Caco-2 (cell line): ENCODE measurements at regions not wholly inside any gene's neighbourhood (a gene's known extent, or its start where the extent isn't known, plus 50 kb on each side); places are given as distances from the start of the nearest gene placed in this dataset.

Experiments
- BruUV-seq: library from RNA; stranded (reverse); fragments of 400-500 nt; replicated peaks from 2 replicates; lab custom pipeline; 2021; lab: Mats Ljungman, UMichigan
- CTCF ChIA-PET: fragments of 300-600 bp; sonication (Branson Sonifier 250); formaldehyde crosslinking; loops from one replicate; lab custom pipeline; 2022; ENCODE audit warnings: antibody characterized with exemption; lab: Charles Lee
- POLR2A ChIA-PET: fragments of 300-600 bp; sonication (Branson Sonifier 250); formaldehyde crosslinking; loops from one replicate; lab custom pipeline; 2022; ENCODE audit warnings: antibody characterized with exemption; lab: Charles Lee
- DNase-seq, 2 experiments: peaks; one replicate each; pipeline versions ENCODE4 v3.0.0 to v3.0.0-alpha.2; 2020 to 2022
- H3K27me3 ChIP-seq: replicated peaks from 2 replicates; pipeline ENCODE4 v1.6.0; 2011; ENCODE audit warnings: low read length; ENCODE audit not compliant: control insufficient read depth, insufficient read depth
- H3K36me3 ChIP-seq: 2 replicates; pipeline ENCODE4 v1.5.1; 2011; ENCODE audit warnings: low read length; ENCODE audit not compliant: control insufficient read depth, insufficient read depth
- H3K4me1 ChIP-seq: fragments of 250-450 bp; sonication (Bioruptor Pico); 2 replicates; pipeline ENCODE4 v1.5.1; 2020; ENCODE audit warnings: mild to moderate bottlenecking
- H3K4me3 ChIP-seq: 2 replicates; pipeline ENCODE4 v1.5.1; 2011; ENCODE audit warnings: low read depth, mild to moderate bottlenecking, control low read depth, low read length
- H3K9me3 ChIP-seq: fragments of 250-450 bp; sonication (Bioruptor Pico); 2 replicates; pipeline ENCODE4 v1.5.1; 2020; ENCODE audit warnings: mild to moderate bottlenecking, moderate library complexity
- H3K27ac Mint-ChIP-seq: one replicate; pipeline ENCODE4 v1.8.0; 2022; ENCODE audit warnings: mixed read lengths; ENCODE audit not compliant: unreplicated experiment
- H3K27me3 Mint-ChIP-seq: one replicate; pipeline ENCODE4 v1.8.0; 2022; ENCODE audit warnings: mixed read lengths; ENCODE audit not compliant: insufficient read depth, unreplicated experiment
- H3K36me3 Mint-ChIP-seq: one replicate; pipeline ENCODE4 v1.8.0; 2022; ENCODE audit warnings: mild to moderate bottlenecking, mixed read lengths; ENCODE audit not compliant: insufficient read depth, unreplicated experiment
- H3K4me1 Mint-ChIP-seq: one replicate; pipeline ENCODE4 v1.8.0; 2022; ENCODE audit warnings: low read depth, mixed read lengths; ENCODE audit not compliant: unreplicated experiment
- H3K4me3 Mint-ChIP-seq: one replicate; pipeline ENCODE4 v1.8.0; 2022; ENCODE audit warnings: mild to moderate bottlenecking, moderate library complexity, mixed read lengths; ENCODE audit not compliant: unreplicated experiment
- H3K9me3 Mint-ChIP-seq: one replicate; pipeline ENCODE4 v1.8.0; 2022; ENCODE audit warnings: mixed read lengths; ENCODE audit not compliant: unreplicated experiment
- CTCF ChIP-seq, 2 experiments: fragments of 200-600 bp in 1 of 2; IDR thresholded peaks; 1 replicate in 1 of 2; 2 replicates in 1 of 2; pipeline versions ENCODE4 v1.5.1 to v1.8.0; 2011 to 2022; ENCODE audit warnings: antibody characterized with exemption in 1 of 2, control low read depth in 1 of 2, inconsistent platforms in 1 of 2, low read depth in 1 of 2, low read length in 1 of 2, mild to moderate bottlenecking in 1 of 2, moderate library complexity in 1 of 2; ENCODE audit not compliant: insufficient read depth in 1 of 2, severe bottlenecking in 1 of 2, unreplicated experiment in 1 of 2
- intact Hi-C: fragments of 100-400 bp; cut with micrococcal nuclease; formaldehyde crosslinking; loops from one replicate; pipeline ENCODE4 v1.10.0; 2022; ENCODE audit not compliant: unreplicated experiment

- POLR2A ChIA-PET = no interaction called here
- no TSS peak for BruUV-seq
- intact Hi-C loops = no loop called here
Measured at GRCh38 chr2:149990965-149991364, 403.4 kb upstream of the MMADHC start.

GRCh38 chr2:149989447-149990063 lies 402.0 kb upstream of the MMADHC start:
- H3K27me3 Mint-ChIP-seq = no peaks in the 10 kb centered on the region
- peaks cover 13% of the 10 kb centered on the region for H3K36me3 Mint-ChIP-seq
- POLR2A ChIA-PET = interaction anchor here (0.6 kb wide), 1 partner anchor 306 kb away, joined by 4 read pairs; no protein-coding TSS in a partner anchor
- H3K27ac Mint-ChIP-seq = peak overlapping the region; percentile 87
- peak in 1 of 2 experiments; percentile 50 for DNase-seq
- no peaks in the 10 kb centered on the region; the same call in 1 of the 2 replicates for H3K36me3 ChIP-seq
- H3K9me3 Mint-ChIP-seq = peaks cover 19% of the 10 kb centered on the region
- H3K4me3 ChIP-seq = no peak overlapping the region
- BruUV-seq = no TSS peak
- no peaks in the 10 kb centered on the region for H3K27me3 ChIP-seq
- peaks cover 51% of the 10 kb centered on the region for H3K4me1 Mint-ChIP-seq
- CTCF ChIA-PET = interaction anchor here (0.5 kb wide), 1 partner anchor 10 kb away, joined by 4 read pairs; no protein-coding TSS in a partner anchor
- no peak for TF ChIP-seq CTCF (IDR thresholded peaks at IDR 0.05; ENCODE audit: insufficient read depth in 1 of 2, low read depth in 1 of 2, low read length in 1 of 2, severe bottlenecking in 1 of 2, unreplicated experiment in 1 of 2)
- intact Hi-C loops = loop anchor here (2.0 to 10.0 kb wide), 3 partner anchors 109 to 495 kb away; partner anchors contain the start of gene RND3
- H3K4me1 ChIP-seq = peaks cover 47% of the 10 kb centered on the region
- H3K4me3 Mint-ChIP-seq = peak overlapping the region; percentile 42
- H3K9me3 ChIP-seq = no peaks in the 10 kb centered on the region; the same call in 1 of the 2 replicates

More at GRCh38 chr2:149990965-149991364, 403.4 kb upstream of the MMADHC start:
- no peaks in the 10 kb centered on the region; the same call in 1 of the 2 replicates for H3K36me3 ChIP-seq
- H3K9me3 ChIP-seq = no peaks in the 10 kb centered on the region; the same call in 1 of the 2 replicates
- no peak for DNase-seq
- H3K27me3 ChIP-seq = no peaks in the 10 kb centered on the region
- H3K4me1 ChIP-seq = peaks cover 58% of the 10 kb centered on the region
- H3K36me3 Mint-ChIP-seq = peaks cover 13% of the 10 kb centered on the region
- peaks cover 59% of the 10 kb centered on the region for H3K4me1 Mint-ChIP-seq
- H3K9me3 Mint-ChIP-seq = peaks cover 26% of the 10 kb centered on the region
- H3K27me3 Mint-ChIP-seq = no peaks in the 10 kb centered on the region
- H3K4me3 Mint-ChIP-seq = no peak overlapping the region
- no peak overlapping the region for H3K4me3 ChIP-seq
- no peak overlapping the region for H3K27ac Mint-ChIP-seq
- TF ChIP-seq CTCF (IDR thresholded peaks at IDR 0.05; ENCODE audit: insufficient read depth in 1 of 2, low read depth in 1 of 2, low read length in 1 of 2, severe bottlenecking in 1 of 2, unreplicated experiment in 1 of 2) = no peak
- CTCF ChIA-PET = no interaction called here

GRCh38 chr2:149988361-149988760 lies 400.8 kb upstream of the MMADHC start:
- H3K27me3 ChIP-seq = no peaks in the 10 kb centered on the region
- Mint-ChIP-seq H3K27ac (peak overlapping the region; percentile 87), H3K4me3 (no peak overlapping the region), H3K27me3 (no peaks in the 10 kb centered on the region), H3K4me1 (peaks cover 43% of the 10 kb centered on the region), H3K9me3 (peaks cover 9% of the 10 kb centered on the region), H3K36me3 (peaks cover 13% of the 10 kb centered on the region)
- intact Hi-C loops = loop anchor here (2.0 to 10.0 kb wide), 3 partner anchors 110 to 496 kb away; partner anchors contain the start of gene RND3
- no TSS peak for BruUV-seq
- ChIA-PET CTCF (no interaction called here), POLR2A (no interaction called here)
- no peak for TF ChIP-seq CTCF (IDR thresholded peaks at IDR 0.05; ENCODE audit: insufficient read depth in 1 of 2, low read depth in 1 of 2, low read length in 1 of 2, severe bottlenecking in 1 of 2, unreplicated experiment in 1 of 2)
- H3K4me3 ChIP-seq = no peak overlapping the region
- no peak for DNase-seq
- H3K4me1 ChIP-seq = peaks cover 37% of the 10 kb centered on the region
- H3K36me3 ChIP-seq = no peaks in the 10 kb centered on the region; the same call in 1 of the 2 replicates
- H3K9me3 ChIP-seq = no peaks in the 10 kb centered on the region; the same call in 1 of the 2 replicates
